Right renal cortex interstitium (tissue), 3 donors: ENCODE measurements at regions not wholly inside any gene's neighbourhood (a gene's known extent, or its start where the extent isn't known, plus 50 kb on each side); places are given as distances from the start of the nearest gene placed in this dataset.

Experiments used
- DNase-seq, 3 donors: peaks; one replicate each; pipeline ENCODE4 v3.0.0-alpha.2; 2013; ENCODE audit warnings: low read depth in 3 of 3, low spot score in 2 of 3

DNA sequence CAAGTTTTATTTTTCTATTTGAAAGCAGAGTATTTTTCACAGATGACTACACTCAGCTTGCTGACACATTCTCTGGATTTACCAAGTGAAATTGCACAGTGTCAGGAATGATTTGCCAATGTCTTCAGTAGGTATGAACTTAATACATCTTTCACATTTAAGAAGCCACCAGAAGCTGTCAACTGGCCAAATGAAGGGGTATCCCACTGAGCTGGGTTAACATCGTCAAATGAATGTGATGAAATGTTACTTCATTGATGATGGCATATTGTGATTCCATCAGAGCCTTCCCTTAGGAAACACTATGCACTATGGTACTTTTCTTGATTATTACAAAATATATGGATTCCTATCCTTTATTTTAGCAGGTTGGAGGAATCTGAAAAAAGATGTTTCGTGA is 592.3 kb downstream of the FGF9 start:
- no peak for DNase-seq

DNA sequence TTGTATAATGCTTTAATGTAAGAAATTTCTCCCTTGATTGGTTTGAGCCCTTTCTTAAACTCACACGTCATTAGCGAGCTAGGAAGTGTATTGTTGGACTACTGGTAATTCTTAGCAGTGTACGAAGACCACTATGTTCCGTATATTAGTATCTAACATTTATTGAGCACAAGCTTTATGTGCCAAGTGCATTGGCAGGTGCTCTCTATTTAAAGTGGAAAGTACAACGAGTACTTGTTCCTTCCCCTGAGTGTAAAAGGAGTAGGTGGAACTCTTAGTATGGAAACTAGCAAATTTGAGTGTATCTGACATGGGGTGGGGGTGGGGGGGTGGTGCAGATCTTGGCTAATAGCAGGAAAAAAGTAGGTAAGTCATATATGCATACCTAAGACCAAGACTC is 594.7 kb downstream of the FGF9 start:
- DNase-seq: no peak

- DNase-seq: no peak
These were observed 600.0 kb downstream of the FGF9 start for GRCh38 chr13:22270881-22271280.

DNA sequence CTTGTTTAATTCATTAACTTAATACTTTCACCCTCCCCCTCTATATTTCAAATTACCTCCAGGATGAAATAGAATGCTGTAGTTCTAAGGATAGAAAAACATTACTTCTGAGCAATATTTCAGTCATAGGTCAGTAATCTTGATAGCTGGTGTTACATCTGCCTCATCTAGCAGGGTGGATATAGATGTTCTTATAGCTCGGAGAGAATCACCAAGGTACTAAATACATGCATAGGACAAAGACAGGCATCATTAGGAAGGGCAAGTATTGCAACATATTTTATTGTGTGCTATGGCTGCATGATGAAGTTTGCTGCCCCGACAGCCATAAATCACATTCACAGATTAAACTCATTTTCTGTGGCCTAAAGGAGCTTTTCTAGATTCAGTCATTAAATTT is 601.0 kb downstream of the FGF9 start:
- peak in 2 of 3 donors; percentile 23 to 26 for DNase-seq

DNA sequence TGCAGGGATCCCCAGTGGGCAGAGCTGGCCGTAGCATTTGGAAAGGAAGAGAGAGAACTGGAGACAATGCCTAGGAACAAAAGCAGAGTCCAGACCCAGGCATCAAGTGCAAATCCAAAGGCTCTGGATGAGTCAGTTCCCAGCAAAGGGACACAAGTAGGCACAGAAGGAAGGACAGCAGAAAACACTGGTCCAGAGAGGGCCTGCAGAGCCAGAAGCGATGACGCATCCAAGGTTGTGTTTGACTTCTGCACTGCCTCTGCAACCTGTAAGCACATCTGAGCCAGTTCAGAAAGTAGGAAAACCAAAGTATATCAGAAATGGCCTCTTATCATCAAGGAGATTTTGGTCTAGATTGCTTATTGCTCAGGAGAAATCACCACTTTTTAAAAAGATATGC is 604.5 kb downstream of the FGF9 start:
- no peak for DNase-seq

DNA sequence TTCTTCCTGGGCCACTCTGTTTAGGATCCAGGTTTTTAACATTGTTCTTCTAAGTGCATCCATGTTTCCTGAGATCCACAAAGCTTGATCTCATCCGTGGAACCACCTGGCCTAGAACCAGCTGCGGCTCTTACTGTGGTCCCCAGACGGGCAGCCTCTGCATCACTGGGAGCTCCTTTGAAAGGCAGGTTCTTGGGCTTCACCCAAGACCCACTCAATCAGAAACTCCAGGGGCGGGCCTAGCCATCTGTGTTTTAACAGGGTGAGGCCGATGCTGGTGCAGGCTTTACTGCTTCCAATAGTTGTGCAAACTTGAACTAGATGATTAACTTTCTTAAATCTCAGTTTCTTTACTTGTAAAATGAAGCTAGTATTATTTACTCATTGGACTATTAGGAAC is 605.7 kb downstream of the FGF9 start:
- no peak for DNase-seq

DNA sequence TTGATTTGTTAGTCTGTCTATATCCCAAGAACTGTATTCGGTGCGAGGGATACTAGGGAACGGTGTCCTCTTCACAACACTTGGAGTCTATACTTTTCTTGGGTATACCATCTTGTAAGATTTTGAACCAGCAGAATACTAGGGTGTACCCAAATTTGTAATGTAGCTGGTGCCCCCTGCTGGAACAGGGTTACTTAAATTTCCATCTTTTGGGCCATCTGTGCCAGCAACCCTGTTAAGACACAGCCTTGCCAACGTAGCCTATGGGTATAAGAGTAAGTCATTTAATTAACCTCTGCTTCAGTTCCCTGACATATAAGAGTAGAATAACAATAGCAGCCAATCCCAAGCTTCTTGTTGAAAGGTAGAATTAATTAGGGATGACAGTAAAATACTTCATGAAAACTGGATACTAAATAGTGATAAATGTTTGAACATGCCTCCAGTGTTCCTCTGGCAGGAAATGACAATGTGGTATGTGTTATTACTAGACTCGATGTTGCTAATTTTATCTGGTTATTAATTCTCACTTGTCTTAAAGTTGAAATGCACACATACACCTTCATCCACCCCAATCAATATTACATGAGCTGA is 607.6 kb downstream of the FGF9 start:
- peak in 1 of 3 donors; percentile 9 for DNase-seq

- no peak for DNase-seq
These were observed 615.0 kb downstream of the FGF9 start for GRCh38 chr13:22285867-22286266.

DNA sequence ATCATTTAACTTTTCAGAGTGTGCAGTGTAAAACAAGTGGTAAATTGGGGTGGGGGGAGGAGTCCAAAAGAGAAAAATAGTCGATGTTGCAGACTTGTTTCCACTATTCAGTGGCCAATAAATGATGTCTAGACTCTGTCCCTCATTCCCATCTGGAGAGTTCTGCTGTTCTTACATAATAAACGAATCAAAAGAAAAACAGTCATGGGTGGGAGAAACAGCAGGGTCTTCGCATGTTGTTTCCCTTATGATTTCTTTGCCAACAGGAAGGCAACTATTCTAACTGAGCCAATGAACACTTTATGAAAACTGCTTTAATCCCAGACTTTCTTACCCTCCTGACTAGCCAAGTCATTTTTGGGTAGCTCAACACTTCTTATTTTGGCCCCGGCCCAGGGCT is 615.5 kb downstream of the FGF9 start:
- DNase-seq: no peak

DNA sequence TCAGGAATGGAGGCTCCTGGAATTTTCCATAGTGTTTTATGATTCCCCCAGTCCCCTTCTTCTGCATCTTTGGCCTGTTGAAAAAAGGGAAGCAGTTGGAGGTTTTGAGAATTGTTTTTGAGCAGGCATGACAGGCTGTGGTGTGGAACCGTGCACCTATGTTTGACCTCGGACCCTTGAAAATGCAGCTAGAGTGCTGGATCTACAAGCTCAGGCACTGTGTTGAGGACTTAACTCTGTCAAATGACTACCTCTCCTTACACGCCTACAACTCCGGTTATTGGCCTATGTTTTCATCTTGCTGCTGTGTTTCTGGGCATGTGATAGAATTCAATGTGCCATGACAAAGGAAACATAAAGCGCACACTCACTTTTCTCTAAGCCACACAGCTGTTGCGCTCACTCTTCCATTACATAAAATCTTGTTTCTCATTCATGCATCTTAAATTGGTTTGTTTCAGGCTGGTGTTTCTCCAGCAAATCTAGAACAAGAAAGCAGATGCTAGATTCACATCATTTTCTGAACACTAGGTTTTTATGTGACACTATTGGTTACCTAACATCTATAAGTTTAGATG is 616.6 kb downstream of the FGF9 start:
- DNase-seq: no peak

DNA sequence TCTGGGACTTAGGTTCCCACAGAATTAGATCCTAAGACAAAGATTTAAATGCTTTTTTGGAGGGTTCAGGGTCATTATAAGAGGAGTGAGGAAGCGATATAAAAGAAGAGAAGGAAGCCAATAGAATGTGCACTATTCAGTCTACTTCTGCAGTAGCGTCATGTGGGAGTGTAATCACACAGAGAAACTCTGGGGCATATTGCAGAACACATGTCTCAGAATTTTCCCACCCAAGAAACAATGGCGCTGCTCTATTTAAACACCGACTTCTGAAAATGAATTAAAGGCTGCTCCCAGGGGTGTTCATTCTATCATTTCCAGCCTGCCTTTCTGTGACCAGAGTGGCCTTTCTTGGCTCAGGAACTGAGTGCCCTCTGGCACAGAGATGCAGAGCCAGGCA is 617.6 kb downstream of the FGF9 start:
- no peak for DNase-seq

- no peak for DNase-seq
These were observed 618.8 kb downstream of the FGF9 start for GRCh38 chr13:22289711-22290110.

GRCh38 chr13:22298530-22298929 is 627.7 kb downstream of the FGF9 start:
- no peak for DNase-seq

- DNase-seq: no peak
These were observed 641.0 kb downstream of the FGF9 start for GRCh38 chr13:22311734-22312404.

GRCh38 chr13:22312405-22312803 is 641.5 kb downstream of the FGF9 start:
- DNase-seq: no peak

GRCh38 chr13:22316494-22317025 is 645.7 kb downstream of the FGF9 start:
- no peak for DNase-seq

DNA sequence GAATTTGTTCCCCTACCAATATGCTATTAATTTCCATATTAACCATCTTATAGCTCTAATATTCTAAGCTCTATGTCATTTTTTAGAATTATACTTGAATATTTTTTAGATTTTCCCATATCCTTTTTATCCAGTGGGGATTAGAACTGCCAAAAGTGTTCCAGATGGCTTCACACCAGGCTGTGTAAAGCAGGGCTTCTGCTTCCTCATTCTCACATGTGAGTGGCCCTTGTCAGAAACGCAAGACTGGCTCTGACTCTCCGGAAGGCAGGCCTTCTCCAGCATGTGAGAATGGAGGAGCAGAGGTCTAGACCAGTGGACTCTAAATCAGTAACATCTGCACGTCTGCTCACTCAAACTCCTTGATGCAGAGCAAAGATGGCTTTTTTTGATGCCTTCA is 650.1 kb downstream of the FGF9 start:
- DNase-seq: no peak

GRCh38 chr13:22325761-22326160 is 654.9 kb downstream of the FGF9 start:
- DNase-seq: no peak

GRCh38 chr13:22332416-22332815 is 661.5 kb downstream of the FGF9 start:
- DNase-seq: no peak

DNA sequence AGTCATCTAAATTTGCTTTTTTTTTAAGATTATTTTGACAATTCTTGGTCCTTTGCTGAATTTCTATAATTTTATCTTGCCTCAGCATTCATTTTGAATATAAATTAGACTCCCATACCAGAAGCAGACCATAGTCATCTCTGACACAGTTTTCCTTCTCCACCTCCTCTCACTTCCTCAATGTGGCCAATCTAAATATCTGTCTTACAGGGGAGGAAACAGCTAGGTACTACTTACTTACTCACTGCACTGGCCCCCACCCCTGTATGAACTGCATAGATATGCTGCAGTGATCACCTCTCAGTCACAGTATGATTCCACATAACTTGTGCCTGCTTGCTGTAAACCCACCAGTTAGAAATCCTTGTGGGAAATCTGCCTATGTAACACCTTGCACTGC is 665.6 kb downstream of the FGF9 start:
- no peak for DNase-seq

GRCh38 chr13:22357132-22357531 is 686.3 kb downstream of the FGF9 start:
- DNase-seq: no peak

- DNase-seq: no peak
These were observed 698.2 kb downstream of the FGF9 start for GRCh38 chr13:22369090-22369489.
